ENCODE measurements at regions not wholly inside any gene's neighbourhood (a gene's known extent, or its start where the extent isn't known, plus 50 kb on each side); places are given as distances from the start of the nearest gene placed in this dataset.

DNA sequence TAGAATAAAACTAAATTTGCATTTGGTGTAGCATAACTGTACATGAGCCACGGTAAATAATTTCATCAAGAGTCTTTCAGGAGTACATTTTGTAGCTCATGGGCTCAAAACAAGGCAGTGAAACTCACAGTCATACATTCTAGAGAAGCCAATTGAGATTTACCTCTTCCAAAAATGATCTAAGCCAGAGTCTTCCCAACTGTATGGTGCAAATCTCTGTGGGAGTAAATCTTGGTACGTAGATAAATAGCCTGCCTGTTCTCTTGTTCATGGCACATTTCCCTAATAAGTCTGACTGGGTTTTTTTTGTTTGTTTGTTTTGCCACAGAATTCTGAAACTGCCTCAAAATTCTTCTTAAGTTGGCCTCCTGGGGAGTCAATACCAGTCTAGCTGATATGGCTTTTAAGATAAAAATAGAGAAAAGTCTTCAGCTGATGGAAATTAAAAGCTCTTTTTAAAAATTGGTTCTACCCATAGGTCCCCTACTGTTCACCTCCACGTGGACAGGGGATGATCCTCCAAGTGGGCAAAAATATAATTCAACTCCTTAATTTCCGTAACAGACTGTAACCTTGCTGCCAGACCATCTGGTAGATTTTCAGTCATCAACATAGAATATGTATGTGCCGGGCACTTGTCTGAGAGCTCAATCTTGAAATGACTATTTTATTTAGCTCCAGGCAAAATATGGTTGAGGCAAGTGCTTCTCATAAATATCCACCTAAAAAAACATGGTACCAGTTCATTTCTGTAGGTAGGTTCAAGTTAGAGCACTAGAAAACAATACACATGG, 365.4 kb downstream of the PDHA2 start:
- no peak for TF ChIP-seq ZFX (IDR thresholded peaks at IDR 0.05)
- TF ChIP-seq, protein P1, sequence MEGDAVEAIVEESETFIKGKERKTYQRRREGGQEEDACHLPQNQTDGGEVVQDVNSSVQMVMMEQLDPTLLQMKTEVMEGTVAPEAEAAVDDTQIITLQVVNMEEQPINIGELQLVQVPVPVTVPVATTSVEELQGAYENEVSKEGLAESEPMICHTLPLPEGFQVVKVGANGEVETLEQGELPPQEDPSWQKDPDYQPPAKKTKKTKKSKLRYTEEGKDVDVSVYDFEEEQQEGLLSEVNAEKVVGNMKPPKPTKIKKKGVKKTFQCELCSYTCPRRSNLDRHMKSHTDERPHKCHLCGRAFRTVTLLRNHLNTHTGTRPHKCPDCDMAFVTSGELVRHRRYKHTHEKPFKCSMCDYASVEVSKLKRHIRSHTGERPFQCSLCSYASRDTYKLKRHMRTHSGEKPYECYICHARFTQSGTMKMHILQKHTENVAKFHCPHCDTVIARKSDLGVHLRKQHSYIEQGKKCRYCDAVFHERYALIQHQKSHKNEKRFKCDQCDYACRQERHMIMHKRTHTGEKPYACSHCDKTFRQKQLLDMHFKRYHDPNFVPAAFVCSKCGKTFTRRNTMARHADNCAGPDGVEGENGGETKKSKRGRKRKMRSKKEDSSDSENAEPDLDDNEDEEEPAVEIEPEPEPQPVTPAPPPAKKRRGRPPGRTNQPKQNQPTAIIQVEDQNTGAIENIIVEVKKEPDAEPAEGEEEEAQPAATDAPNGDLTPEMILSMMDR (conservative IDR thresholded peaks at IDR 0.05) = no peak
- no peak overlapping the region for H3K27ac ChIP-seq

DNA sequence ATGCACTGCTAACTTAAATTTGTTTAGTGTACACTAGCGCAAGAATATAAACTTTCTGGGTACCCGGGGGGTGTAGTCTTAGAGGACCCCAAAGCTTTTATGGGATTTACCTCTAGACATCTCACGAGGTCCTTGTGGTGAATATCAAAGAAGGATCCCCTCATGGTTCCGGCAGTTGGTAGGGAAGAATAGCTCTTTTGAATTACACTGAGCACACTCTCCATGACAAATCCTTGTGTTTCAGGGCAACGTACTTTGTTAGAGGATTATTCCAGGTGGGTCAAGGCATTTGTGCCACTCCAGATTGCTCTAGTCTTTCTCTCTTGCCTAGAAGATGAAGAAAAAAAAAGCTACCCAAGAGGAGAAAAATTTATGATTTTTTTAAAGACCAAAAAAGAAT, 387.6 kb downstream of the PDHA2 start:
- TF ChIP-seq ZFX (IDR thresholded peaks at IDR 0.05) = no peak
- TF ChIP-seq, protein P1 (conservative IDR thresholded peaks at IDR 0.05) = no peak
- no peak overlapping the region for H3K27ac ChIP-seq

DNA sequence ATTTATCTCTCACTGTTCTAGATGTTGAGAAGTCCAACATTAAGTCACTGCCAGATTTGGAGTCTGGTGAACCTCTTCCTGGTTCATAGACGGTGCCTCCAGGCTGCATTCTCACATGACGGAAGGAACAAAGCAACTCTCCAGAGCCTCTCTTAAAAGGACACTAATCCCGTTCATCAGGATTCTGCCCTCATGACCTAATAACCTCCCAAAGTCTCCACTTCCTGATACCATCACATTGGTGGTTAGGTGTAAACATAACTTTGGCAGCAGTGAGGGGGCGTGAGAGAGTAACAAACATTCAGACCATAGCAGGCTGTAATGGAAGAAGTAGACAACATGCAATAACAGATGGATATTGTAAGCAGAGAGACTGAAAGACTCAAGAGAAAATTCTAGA, 388.6 kb downstream of the PDHA2 start:
- TF ChIP-seq, protein P1 (conservative IDR thresholded peaks at IDR 0.05) = no peak
- no peak for TF ChIP-seq ZFX (IDR thresholded peaks at IDR 0.05)
- no peak overlapping the region for H3K27ac ChIP-seq

DNA sequence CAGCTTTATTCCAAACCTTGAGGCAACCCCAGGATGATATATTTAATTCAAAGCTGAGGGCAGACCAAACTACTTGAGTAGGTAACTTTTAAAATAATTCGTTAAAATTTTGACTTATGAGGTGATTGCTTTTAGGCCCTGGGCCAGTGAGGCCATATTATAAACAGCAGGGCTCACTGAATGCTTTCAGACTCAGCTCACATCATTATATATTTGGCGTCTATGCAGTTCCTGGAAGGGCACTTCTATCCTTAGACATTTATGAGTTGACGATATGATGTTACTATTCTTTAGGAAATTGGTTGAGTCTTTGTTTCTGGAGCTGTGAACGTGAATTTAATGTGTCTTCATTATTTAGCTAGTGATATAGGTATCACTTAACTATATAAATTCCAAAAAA, 400.1 kb downstream of the PDHA2 start:
- no peak overlapping the region for H3K27ac ChIP-seq
- TF ChIP-seq, protein P1 (conservative IDR thresholded peaks at IDR 0.05) = no peak
- TF ChIP-seq ZFX (IDR thresholded peaks at IDR 0.05) = no peak

DNA sequence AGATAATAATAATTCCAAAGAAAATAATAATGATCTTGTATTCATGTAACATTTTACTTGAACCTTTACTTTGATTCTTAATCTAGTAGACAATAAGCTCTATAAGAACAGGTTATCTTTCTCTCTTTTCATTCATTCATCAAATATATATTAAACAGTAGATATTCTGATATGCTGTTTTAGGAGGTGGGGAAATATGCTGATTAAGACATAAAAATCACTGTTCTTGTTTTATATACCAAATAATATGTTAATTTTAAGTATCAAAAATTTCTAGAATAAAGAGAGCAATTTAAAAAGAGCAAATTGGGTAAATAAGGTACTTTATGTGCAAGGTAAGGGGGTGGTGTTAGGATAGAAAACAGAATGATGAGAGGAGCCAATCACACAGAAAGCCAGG, 401.9 kb downstream of the PDHA2 start:
- H3K27ac ChIP-seq = no peak overlapping the region
- TF ChIP-seq ZFX (IDR thresholded peaks at IDR 0.05) = no peak
- TF ChIP-seq, protein P1 (conservative IDR thresholded peaks at IDR 0.05) = no peak

DNA sequence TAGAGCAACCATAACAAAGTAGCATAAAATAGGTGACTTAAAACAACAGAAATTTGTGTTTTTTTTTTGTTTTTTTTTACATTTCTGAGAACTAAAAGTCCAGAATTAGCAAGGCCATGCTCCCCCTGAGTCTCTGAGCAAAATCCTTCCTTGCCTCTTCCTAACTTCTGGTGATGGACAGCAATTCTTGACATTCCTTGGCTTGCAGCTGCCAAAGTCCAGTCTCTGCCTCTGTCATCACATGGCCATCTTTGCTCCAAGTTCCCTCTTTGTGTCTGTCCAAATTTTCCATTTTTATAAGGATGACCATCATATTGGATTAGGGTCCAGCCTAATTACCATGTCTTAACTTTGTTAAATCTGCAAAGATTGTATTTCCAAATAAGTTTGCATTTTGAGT, 407.2 kb downstream of the PDHA2 start:
- H3K27ac ChIP-seq = no peak overlapping the region
- TF ChIP-seq ZFX (IDR thresholded peaks at IDR 0.05) = no peak
- TF ChIP-seq, protein P1 (conservative IDR thresholded peaks at IDR 0.05) = no peak

DNA sequence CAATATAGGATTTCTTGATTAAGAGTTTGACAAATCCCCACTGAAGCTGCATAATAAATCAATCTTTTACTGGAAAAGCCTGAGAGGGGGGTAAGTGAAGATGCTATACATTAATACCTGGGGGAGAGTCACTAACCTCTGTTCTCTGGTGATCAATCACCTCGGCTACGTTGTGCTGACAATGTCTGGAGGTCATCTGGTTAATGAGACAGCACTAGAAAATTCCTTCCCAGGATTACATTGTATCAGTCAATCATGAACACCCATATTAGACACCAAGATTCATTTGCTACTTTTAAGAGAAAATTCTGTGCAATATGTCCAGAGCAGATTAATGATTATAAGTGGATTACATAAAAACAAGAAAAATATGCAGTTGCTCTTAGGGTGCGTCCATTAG, 408.3 kb downstream of the PDHA2 start:
- TF ChIP-seq, protein P1 (conservative IDR thresholded peaks at IDR 0.05) = no peak
- no peak for TF ChIP-seq ZFX (IDR thresholded peaks at IDR 0.05)
- no peak overlapping the region for H3K27ac ChIP-seq
